HG03354 (cell line): ENCODE measurements at regions not wholly inside any gene's neighbourhood (a gene's known extent, or its start where the extent isn't known, plus 50 kb on each side); places are given as distances from the start of the nearest gene placed in this dataset.
A peak's percentile ranks its signal among the peaks of the same experiment; 100 is the strongest.
"Not testable (repeated sequence)": the region's sequence is repeated elsewhere in the genome, so short reads cannot be mapped to it uniquely, and the experiment has no call there.

ENCODE experiments used
- ATAC-seq: cut with Tn5 transposase; IDR thresholded peaks from one replicate; pipeline ENCODE4 v1.9.1; 2021; ENCODE audit warnings: mild to moderate bottlenecking; ENCODE audit not compliant: unreplicated experiment, poor library complexity, severe bottlenecking

- ATAC-seq = no peak
These were observed 505.9 kb upstream of the SYNCRIP start for GRCh38 chr6:86148586-86148985.

DNA sequence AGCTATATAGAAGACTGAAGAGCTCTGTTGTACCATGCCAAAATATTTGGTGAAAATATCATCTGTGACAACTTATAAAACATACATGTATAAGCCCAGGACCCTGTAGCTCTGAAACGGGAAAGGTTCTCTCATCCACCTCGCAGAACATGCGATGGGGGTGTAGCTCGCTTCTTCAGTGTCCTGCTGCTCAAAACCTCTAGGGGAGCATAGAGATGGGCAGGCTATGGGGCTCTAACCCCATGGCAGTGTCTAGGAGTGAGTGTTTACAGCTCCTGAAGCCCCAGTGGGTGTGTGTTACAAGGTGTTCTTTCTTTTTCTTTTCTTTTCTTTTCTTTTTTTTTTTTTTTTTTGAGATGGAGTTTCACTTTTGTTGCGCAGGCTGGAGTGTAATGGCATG lies 505.2 kb upstream of the SYNCRIP start:
- ATAC-seq = no peak

DNA sequence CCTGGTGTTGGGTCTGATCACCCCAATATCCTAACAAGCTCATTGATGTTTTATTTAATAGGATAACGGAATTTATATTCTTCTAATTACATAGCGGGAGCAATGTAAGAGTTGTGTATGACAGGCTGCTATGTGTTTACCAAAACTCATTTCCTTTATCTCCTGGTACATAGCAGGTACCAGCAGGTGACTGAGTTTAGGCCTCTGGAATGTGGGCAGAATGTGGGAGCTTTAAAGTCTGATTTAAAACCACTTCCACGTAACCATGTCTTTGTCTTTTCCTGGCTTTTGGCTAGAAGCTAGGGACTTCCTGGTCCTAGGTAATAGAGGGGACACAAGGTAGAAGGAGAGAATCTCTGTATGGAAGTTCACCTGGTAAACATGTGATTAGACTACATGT lies 504.6 kb upstream of the SYNCRIP start:
- no peak for ATAC-seq

GRCh38 chr6:86146751-86147150 lies 504.1 kb upstream of the SYNCRIP start:
- ATAC-seq = not testable (repeated sequence)

DNA sequence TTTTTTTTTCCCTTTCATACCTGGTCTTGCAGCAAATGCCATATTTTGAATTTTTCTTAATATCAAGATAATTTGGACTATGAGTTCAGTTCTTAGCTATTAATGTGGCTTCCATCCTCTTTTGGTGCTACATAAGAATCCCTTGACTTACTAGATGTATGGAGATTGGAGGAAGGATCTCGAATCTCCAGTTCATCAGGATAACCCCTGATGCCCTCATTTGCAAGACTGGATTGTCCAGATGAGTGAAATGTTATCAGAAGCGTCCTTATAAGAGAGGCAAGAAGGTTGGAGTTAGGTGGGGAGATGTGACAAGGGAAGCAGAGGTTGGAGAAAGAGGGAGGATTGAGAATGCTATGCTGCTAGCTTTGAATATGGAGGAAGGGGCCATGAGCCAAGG lies 499.6 kb upstream of the SYNCRIP start:
- ATAC-seq = no peak

- no peak for ATAC-seq
These were observed 485.6 kb upstream of the SYNCRIP start for GRCh38 chr6:86128130-86128814.

DNA sequence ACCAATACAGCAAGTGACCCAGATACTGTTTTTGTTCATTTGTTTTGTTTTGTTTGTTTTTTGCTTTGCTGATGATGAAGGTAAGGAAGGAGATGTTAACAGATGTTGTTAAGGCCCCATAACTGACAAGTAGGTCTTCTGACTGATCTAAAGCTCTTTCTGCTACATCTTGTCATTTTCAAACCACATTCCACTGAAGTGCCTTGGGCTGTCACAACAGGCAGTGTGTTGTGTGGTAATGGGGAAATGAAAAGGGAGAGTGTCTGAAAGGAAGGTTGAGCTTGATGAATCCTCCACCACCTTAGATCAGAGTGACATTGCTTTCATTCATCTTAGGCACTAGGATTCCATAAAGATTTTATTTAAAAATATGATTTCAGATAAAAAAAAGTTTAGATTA lies 479.4 kb upstream of the SYNCRIP start:
- no peak for ATAC-seq

DNA sequence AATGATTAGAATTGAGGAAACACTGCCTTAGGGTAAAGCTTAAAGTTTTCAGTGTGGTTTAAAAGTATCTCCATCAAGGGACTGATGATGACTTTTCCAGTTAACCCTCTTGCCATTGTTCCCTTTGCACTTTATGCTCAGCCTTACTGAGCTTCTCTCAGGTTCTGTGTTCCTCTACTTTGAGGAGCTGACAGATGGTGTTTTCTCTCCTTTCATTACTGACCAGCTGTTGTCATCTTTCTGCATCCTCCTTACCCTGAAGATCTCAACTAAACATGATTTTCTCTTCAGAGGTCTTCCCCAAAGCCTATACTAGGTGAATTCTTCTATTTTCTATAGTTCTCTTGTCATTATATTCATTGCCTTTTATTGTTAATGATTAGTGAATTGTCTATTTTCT lies 475.6 kb upstream of the SYNCRIP start:
- no peak for ATAC-seq

- ATAC-seq = no peak
These were observed 465.3 kb upstream of the SYNCRIP start for GRCh38 chr6:86107985-86108384.

DNA sequence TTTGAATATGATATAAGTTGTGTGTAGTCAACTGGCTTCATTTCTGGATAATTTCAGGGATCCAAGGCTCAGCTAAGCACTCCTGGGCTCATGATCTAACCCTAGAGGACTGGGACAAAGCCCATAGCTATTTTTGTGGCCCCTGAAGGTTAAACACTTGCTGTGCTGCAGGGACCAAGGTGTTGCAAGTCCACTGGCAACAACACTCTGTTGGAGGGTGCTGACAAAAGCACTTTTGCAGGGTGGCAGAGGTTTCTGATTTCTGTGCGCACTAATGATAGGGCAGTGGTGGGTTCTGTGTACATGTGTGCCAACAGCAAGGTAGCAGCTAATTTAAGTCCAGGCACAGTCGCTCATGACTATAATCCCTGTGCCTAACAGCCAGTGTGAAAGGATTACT lies 445.3 kb upstream of the SYNCRIP start:
- ATAC-seq = no peak

- no peak for ATAC-seq
These were observed 437.3 kb upstream of the SYNCRIP start for GRCh38 chr6:86079938-86080337.

GRCh38 chr6:86070151-86070550 lies 427.5 kb upstream of the SYNCRIP start:
- ATAC-seq = no peak

GRCh38 chr6:86065002-86065401 lies 422.3 kb upstream of the SYNCRIP start:
- ATAC-seq = not testable (repeated sequence)

- not testable (repeated sequence) for ATAC-seq
These were observed 414.8 kb upstream of the SYNCRIP start for GRCh38 chr6:86057293-86057980.

- ATAC-seq = no peak
These were observed 402.4 kb upstream of the SYNCRIP start for GRCh38 chr6:86045038-86045437.

DNA sequence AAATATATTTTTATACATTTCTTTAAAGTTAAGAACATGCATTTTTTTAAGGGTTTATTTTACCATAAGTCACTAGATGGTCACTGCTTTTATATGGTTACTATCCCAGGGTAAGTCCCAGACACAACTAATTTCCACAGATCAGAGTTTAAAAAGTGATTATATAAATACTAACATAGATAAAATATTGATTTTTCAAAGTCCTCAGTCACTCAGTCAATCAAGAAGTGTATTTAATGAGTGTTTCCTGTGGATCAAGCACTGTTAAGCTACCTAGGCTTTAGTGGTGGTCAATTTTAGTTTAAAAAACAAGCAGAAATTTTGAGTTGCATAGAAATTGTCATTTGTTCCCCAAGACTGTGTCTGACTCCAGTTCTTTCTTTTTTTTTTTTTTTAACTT lies 399.5 kb upstream of the SYNCRIP start:
- no peak for ATAC-seq

DNA sequence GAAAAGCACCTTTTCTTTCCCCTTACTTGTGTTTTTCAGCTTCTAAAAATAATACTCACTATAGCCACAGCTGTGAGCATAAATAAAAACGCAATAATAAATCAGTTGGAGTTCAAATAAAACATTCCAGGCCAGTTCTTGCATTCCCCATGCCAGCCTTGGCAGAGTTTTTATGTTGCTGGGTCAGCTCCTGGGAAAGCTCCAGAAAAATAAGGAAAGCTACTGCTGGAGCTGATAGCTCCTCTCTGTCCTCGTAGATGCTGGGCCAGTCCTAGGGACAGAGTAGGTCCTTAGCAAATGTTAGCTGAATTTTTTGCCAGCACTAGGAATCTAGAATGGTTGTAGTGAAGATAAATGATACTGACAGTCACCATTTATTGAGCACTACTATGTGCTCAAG lies 389.0 kb upstream of the SYNCRIP start:
- ATAC-seq = no peak

DNA sequence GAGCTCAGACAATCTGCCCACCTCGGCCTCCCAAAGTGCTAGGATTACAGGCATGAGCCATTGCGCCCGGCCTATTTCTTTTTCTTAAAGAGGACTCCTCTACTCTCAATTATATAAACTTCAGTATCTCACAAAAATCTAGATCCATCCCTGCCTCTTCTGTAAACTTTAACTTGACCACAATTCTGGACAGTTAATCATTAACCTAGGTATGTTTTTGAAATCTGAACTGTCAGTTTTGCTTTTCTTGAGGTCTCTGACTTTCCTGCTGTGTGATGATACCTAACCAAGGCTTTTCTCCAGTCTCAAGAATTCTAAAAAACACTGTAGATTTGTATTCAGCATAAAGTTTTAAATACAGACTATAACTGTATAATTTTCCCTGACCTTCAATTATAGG lies 388.2 kb upstream of the SYNCRIP start:
- ATAC-seq = peak; percentile 68

DNA sequence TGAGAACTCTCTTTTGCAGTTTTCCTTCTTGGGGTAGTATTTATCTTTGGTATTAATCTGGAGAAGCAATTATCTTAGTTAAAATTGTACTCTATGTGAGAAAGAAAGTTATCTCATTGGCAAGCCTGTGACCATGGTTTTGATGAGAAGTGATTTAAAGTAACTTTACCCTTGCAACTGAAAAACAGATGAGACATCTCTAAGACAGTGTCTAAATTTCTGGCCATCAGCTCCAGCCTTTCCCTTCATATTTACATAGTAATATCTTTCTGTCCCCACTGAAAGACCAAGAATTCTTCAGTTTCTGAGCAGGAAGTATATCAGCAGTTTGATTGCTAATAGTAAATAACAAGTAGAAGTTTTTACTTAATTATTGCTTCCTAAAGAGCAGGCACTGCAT lies 386.1 kb upstream of the SYNCRIP start:
- ATAC-seq = no peak

- not testable (repeated sequence) for ATAC-seq
These were observed 384.2 kb upstream of the SYNCRIP start for GRCh38 chr6:86026890-86027289.

DNA sequence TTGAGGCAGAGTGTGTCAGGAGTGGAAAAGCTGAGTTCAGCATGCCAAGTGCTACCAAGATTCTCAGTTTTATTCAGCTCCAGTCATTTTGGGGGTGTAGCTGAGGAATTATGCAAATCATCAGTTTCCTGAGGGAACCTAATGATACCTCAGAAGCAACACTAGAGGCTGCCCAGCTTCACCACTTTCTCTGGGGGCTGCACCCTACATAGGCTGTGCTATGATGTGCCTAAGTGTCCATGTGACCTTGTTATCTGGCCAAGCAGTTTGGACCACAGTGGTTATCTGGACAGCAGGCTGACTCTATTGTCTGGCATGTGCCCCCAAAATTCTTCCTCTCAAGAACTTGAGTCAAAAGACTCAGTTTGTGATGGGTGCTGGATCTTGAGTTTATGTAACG lies 374.6 kb upstream of the SYNCRIP start:
- peak; percentile 60 for ATAC-seq

- peak; percentile 3 for ATAC-seq
These were observed 373.9 kb upstream of the SYNCRIP start for GRCh38 chr6:86016567-86016966.
